Right lobe of liver (tissue), 6 donors: ENCODE measurements at regions not wholly inside any gene's neighbourhood (a gene's known extent, or its start where the extent isn't known, plus 50 kb on each side); places are given as distances from the start of the nearest gene placed in this dataset.

Source experiments
- ATAC-seq, 4 donors: fragments of 200-7000 bp; cut with Tn5 transposase; one replicate each; pipeline ENCODE4 v1.9.1; 2020; ENCODE audit warnings: mild to moderate bottlenecking in 4 of 4, moderate library complexity in 4 of 4
- DNase-seq, 3 donors: peaks; one replicate each; pipeline ENCODE4 v3.0.0-alpha.2; 2020
- H3K27ac ChIP-seq, 3 donors: fragments of 200-600 bp; one replicate each; pipeline ENCODE4 v1.8.0; 2022
- H3K27me3 ChIP-seq, 2 donors: fragments of 200-600 bp; one replicate each; pipeline ENCODE4 v1.8.0; 2022
- H3K36me3 ChIP-seq, 4 donors: fragments of 200-600 bp; sonication (generic) in 1 of 4; one replicate each; pipeline versions ENCODE4 v1.5.1 to v1.8.0; 2017 to 2022; ENCODE audit warnings: control low read depth in 1 of 4
- H3K4me1 ChIP-seq, 4 donors: fragments of 200-600 bp; sonication (generic) in 1 of 4; one replicate each; pipeline versions ENCODE4 v1.5.1 to v1.8.0; 2017 to 2022; ENCODE audit warnings: control low read depth in 1 of 4
- H3K4me3 ChIP-seq, 3 donors: fragments of 200-600 bp; one replicate each; pipeline ENCODE4 v1.8.0; 2022
- H3K9me3 ChIP-seq, 4 donors: fragments of 200-600 bp; sonication (generic) in 1 of 4; one replicate each; pipeline versions ENCODE4 v1.5.1 to v1.8.0; 2017 to 2022; ENCODE audit warnings: control low read depth in 1 of 4
- CTCF ChIP-seq, 4 donors: fragments of 200-600 bp in 3 of 4; fragments of 450-650 bp in 1 of 4; IDR thresholded peaks; one replicate each; pipeline versions ENCODE4 v1.5.1 to v1.8.0; 2016 to 2022; ENCODE audit warnings: antibody characterized with exemption in 4 of 4, mild to moderate bottlenecking in 2 of 4
- POLR2A ChIP-seq: fragments of 450-650 bp; IDR thresholded peaks from one replicate; pipeline ENCODE4 v1.6.1; 2017; ENCODE audit warnings: antibody characterized with exemption, mild to moderate bottlenecking
- WGBS: methylation state at CpG from one replicate; pipeline ENCODE4 v1.1.6; 2018; ENCODE audit warnings: low coverage, low lambda C conversion rate; ENCODE audit not compliant: insufficient coverage; ENCODE audit errors: missing lambda C conversion rate; 5-methylcytosine and 5-hydroxymethylcytosine counted together
- intact Hi-C, 2 donors: fragments of 100-400 bp; cut with DNase I; formaldehyde crosslinking; loops; one replicate each; pipeline versions ENCODE4 v1.11.2 to v1.14.1; 2022
- donor health status: DM: no; HTN: yes; CAD: no.
- donor health status: DM: no; HTN: no; CAD: no.
- donor health status: DM: no; HTN: no; CAD: no.
- donor health status: DM: no; HTN: yes; CAD: no.
- donor health status: DM: no; HTN: yes; CAD: no.

GRCh38 chr14:31939934-31940333 is 137.2 kb upstream of the ARHGAP5 start:
- WGBS: 90% methylated on average over 4 of the region's 4 CpGs
- peaks cover 0 to 4% (median 0%) of the 10 kb centered on the region in 4 donors for H3K4me1 ChIP-seq
- H3K27me3 ChIP-seq: no peaks in the 10 kb centered on the region
- intact Hi-C loops: loop anchor here in 1 of 2 donors (10.0 kb wide), 1 partner anchor 305 kb away; no protein-coding TSS in a partner anchor
- DNase-seq (no peak), ATAC-seq (no peak)
- H3K4me3 ChIP-seq: no peak overlapping the region
- H3K9me3 ChIP-seq: no peaks in the 10 kb centered on the region
- TF ChIP-seq POLR2A: no peak
- TF ChIP-seq CTCF (IDR thresholded peaks at IDR 0.05): no peak
- H3K27ac ChIP-seq: no peak overlapping the region
- H3K36me3 ChIP-seq: no peaks in the 10 kb centered on the region

DNA sequence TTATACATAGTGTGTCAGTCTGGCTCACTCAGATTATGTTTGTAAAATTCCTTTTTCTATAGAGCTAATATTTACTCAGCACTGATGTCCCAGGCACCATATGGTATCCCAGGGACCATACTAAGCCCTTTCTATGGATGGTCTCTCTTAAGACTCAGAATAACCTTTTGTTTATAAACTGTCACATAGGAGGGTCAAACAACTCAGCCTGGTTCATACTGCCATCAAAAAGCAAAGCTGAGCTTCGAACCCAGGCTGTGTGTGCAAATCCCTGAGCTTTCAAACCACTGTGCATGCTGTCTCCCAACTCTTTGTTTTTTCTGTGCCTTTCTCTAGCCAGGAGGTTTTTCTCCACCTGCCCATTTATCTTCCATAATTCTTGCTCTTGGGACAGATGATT is 135.6 kb upstream of the ARHGAP5 start:
- WGBS: 25% methylated on average over 1 of the region's 1 CpG
- TF ChIP-seq CTCF (IDR thresholded peaks at IDR 0.05): no peak
- no peak for TF ChIP-seq POLR2A

DNA sequence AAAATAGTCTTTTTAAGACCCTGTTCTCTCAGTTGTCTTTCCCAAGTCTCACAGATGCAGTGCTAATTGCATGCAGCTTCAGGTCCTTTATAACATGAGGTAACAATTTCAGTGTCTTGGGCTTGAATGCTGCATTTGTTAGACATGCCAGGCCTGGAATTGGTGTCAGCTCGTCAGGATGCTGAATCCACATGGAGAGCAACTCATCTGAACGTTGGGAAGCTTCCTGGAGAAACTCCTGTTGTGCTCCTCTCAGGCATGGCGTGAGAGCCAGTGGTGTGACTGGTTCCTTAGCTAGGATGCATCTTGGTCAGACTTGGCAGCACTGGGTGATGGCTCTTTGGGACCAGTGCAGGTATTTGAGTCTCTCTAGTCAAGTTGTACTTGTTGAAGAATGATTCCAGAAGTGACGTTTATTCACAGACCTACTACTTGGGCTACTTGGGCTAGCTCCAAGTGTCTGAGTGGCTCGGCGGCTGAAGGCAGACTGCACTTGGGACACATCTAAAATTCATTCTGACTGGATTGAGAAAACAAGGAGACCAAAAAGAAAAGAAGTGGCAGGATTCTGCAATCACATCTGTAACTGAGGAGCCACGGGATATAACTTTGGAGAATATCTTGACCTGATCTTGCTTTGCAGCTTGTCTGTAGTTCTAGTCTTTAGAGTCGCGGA is 134.8 kb upstream of the ARHGAP5 start:
- Histone ChIP-seq H3K36me3 (no peaks in the 10 kb centered on the region), H3K27ac (no peak overlapping the region), H3K27me3 (no peaks in the 10 kb centered on the region), H3K9me3 (no peaks in the 10 kb centered on the region), H3K4me1 (no peaks in the 10 kb centered on the region), H3K4me3 (no peak overlapping the region)
- DNase-seq: no peak
- 59% methylated on average over 6 of the region's 9 CpGs for WGBS
- intact Hi-C loops: no loop called here
- TF ChIP-seq POLR2A (no peak), CTCF (IDR thresholded peaks at IDR 0.05) (no peak)
- ATAC-seq: no peak

More for the DNA sequence above, 135.6 kb upstream of the ARHGAP5 start:
- DNase-seq: no peak
- Histone ChIP-seq H3K9me3 (no peaks in the 10 kb centered on the region), H3K4me3 (no peak overlapping the region), H3K27me3 (no peaks in the 10 kb centered on the region), H3K36me3 (no peaks in the 10 kb centered on the region), H3K4me1 (no peaks in the 10 kb centered on the region), H3K27ac (no peak overlapping the region)
- intact Hi-C loops: no loop called here
- ATAC-seq: no peak

DNA sequence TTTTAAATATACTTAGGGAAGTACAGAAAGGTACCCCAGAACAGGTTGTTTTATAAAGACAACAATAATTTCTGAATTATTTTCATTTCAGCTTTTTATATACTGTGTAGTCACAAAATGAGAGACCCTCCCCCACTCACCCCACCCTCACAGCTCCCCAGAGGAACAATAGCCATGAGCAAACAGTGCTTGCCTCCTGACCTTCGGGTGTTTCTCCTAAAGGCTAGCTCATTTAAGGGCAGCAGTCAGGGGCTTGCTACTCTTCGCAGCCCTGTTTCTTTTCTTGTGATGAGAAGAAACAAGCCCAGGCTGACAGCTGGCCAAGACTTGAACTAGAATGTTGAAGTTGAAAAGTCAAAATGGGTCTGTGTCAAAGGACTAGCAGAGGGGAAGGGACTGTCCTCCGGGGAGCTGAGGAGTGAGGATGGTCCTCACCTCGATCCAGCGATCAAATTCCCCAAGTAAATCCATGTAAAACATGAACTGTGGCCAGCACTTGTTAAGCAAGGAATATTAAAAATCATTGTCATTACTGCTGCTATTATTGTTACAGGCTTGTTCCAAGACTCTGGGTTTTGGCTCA is 133.8 kb upstream of the ARHGAP5 start:
- intact Hi-C loops: no loop called here
- Histone ChIP-seq H3K36me3 (no peaks in the 10 kb centered on the region), H3K4me1 (no peaks in the 10 kb centered on the region), H3K9me3 (no peaks in the 10 kb centered on the region), H3K27ac (no peak overlapping the region), H3K4me3 (no peak overlapping the region), H3K27me3 (no peaks in the 10 kb centered on the region)
- DNase-seq (no peak), ATAC-seq (no peak)
- TF ChIP-seq POLR2A: no peak
- TF ChIP-seq CTCF (IDR thresholded peaks at IDR 0.05): no peak
- 66% methylated on average over 5 of the region's 5 CpGs for WGBS
